ENCODE measurements at regions not wholly inside any gene's neighbourhood (a gene's known extent, or its start where the extent isn't known, plus 50 kb on each side); places are given as distances from the start of the nearest gene placed in this dataset.

DNA sequence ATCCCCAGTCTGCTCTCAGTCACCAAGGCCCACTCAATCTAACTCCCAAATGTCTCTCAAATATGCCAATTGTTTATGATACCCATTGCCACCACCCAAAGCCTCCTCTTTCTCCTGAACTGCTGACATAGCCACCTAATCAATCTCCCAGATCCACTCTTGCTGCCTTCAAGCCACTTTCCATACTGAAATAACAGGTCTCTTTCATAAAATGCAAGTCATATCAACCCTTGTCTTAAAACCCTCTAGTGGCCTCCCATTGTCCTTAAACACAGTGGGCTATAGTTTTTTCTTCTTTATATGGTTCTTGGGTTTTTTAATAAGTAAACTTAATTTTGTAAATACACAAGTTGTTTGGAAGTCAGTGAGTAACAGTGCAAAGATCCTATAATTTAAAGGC is 155.2 kb upstream of the ZC3H12C start:
- TF ChIP-seq, protein P1, sequence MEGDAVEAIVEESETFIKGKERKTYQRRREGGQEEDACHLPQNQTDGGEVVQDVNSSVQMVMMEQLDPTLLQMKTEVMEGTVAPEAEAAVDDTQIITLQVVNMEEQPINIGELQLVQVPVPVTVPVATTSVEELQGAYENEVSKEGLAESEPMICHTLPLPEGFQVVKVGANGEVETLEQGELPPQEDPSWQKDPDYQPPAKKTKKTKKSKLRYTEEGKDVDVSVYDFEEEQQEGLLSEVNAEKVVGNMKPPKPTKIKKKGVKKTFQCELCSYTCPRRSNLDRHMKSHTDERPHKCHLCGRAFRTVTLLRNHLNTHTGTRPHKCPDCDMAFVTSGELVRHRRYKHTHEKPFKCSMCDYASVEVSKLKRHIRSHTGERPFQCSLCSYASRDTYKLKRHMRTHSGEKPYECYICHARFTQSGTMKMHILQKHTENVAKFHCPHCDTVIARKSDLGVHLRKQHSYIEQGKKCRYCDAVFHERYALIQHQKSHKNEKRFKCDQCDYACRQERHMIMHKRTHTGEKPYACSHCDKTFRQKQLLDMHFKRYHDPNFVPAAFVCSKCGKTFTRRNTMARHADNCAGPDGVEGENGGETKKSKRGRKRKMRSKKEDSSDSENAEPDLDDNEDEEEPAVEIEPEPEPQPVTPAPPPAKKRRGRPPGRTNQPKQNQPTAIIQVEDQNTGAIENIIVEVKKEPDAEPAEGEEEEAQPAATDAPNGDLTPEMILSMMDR (IDR thresholded peaks at IDR 0.05; ENCODE audit: poor library complexity): no peak
- TF ChIP-seq EZH2 (IDR thresholded peaks at IDR 0.05; ENCODE audit: borderline replicate concordance): no peak
